ENCODE measurements at regions not wholly inside any gene's neighbourhood (a gene's known extent, or its start where the extent isn't known, plus 50 kb on each side); places are given as distances from the start of the nearest gene placed in this dataset.

DNA sequence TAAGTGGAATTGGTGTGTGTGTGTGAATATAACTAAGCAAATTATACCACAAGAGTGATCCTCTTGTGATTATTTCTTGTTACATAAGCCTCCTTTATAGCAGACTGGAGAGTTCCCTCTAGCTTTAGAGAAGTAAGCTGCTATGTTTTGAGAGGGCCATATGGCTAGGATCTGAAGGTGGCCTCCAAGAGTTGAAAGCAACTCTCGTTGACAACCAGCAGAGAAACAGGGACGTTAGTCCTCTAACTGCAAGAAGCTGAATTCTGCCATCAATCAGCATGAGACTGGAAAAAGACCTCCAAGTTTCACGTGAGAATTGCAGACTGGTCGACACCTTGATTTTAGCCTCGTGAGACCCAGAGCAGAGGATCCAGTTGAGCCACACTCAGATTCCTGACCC is 278.5 kb upstream of the ZNF717 start:
- Histone ChIP-seq H3K4me1 (ENCODE audit: control insufficient read depth, insufficient read depth, low read length) (no peaks in the 10 kb centered on the region), H3K4me3 (ENCODE audit: low read length) (no peak overlapping the region), H3K9me3 (ENCODE audit: control insufficient read depth, low read length) (no peaks in the 10 kb centered on the region), H3K27ac (ENCODE audit: low read length) (no peak overlapping the region), H3K27me3 (ENCODE audit: control insufficient read depth, insufficient read depth) (no peaks in the 10 kb centered on the region)
- intact Hi-C loops (cut with DNase I): no loop called here
- DNase-seq (no peak), ATAC-seq (no peak)
- 42% methylated on average over 5 of the region's 5 CpGs for WGBS

DNA sequence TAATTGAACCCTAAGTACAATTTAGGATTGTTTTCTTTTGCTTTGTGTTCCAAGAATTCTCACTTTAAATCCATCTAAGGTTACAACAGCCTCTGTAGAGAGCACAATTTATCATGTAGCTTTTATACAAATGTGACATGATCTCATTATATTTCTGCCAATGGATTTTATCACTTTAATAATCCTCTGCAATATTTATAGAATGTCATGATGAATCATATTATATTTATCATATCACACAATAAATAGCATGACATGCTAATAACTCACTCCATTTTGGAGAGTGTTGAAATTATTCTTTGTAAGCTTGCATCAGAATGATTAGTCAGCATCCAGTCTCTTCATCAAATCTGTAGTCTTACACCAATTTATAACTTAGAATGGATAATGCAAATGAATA is 280.6 kb upstream of the ZNF717 start:
- H3K27ac ChIP-seq (ENCODE audit: low read length): no peak overlapping the region
- H3K27me3 ChIP-seq (ENCODE audit: control insufficient read depth, insufficient read depth): no peaks in the 10 kb centered on the region
- no peak overlapping the region for H3K4me3 ChIP-seq (ENCODE audit: low read length)
- intact Hi-C loops (cut with DNase I): no loop called here
- H3K9me3 ChIP-seq (ENCODE audit: control insufficient read depth, low read length): no peaks in the 10 kb centered on the region
- ATAC-seq (no peak), DNase-seq (no peak)
- no peaks in the 10 kb centered on the region for H3K4me1 ChIP-seq (ENCODE audit: control insufficient read depth, insufficient read depth, low read length)

DNA sequence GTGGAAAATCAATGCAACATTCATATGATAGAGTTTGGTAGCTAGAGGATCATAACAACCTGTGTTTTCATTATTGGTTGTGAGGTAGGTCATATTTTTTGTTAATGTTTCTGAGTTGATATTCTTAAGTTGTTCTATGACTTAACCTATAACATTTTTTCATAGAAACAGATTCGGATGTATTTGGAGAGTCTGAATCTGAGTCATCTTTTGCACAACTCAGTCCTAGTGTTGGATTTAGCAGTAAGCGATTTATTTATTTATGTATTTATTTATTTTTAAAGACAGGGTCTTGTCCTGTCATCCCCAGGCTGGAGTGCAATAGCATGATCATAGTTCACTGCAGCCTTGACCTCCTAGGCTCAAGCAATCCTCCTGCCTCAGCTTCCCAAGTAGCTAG is 292.8 kb upstream of the ZNF717 start:
- Histone ChIP-seq H3K27ac (ENCODE audit: low read length) (no peak overlapping the region), H3K4me3 (ENCODE audit: low read length) (no peak overlapping the region), H3K4me1 (ENCODE audit: control insufficient read depth, insufficient read depth, low read length) (no peaks in the 10 kb centered on the region), H3K9me3 (ENCODE audit: control insufficient read depth, low read length) (no peaks in the 10 kb centered on the region), H3K27me3 (ENCODE audit: control insufficient read depth, insufficient read depth) (no peaks in the 10 kb centered on the region)
- DNase-seq (no peak), ATAC-seq (no peak)
- intact Hi-C loops (cut with DNase I): no loop called here
- 89% methylated on average over 2 of the region's 2 CpGs for WGBS

DNA sequence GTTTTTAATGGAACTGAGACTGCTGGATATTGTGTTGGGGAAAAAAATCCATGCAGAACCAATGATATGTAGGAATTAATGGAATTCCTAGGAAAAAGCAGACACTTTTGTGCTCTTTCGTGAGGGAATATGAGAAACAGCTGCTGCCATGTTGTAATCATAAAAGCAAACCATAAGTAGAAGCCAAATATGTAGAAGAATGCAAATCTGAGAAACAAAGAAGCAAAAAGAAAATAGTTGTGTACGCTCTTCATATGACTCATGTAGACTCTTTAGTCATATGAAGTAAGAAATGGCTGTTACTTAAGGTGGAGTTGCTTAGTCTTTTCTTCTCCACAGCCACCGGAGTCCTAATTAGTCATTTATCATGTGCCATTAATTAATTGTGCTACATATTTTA is 298.6 kb upstream of the ZNF717 start:
- DNase-seq: no peak
- 64% methylated on average over 3 of the region's 3 CpGs for WGBS
- Histone ChIP-seq H3K9me3 (ENCODE audit: control insufficient read depth, low read length) (no peaks in the 10 kb centered on the region), H3K4me1 (ENCODE audit: control insufficient read depth, insufficient read depth, low read length) (no peaks in the 10 kb centered on the region), H3K27ac (ENCODE audit: low read length) (no peak overlapping the region), H3K4me3 (ENCODE audit: low read length) (no peak overlapping the region), H3K27me3 (ENCODE audit: control insufficient read depth, insufficient read depth) (no peaks in the 10 kb centered on the region)
- intact Hi-C loops (cut with DNase I): no loop called here
- ATAC-seq: no peak

DNA sequence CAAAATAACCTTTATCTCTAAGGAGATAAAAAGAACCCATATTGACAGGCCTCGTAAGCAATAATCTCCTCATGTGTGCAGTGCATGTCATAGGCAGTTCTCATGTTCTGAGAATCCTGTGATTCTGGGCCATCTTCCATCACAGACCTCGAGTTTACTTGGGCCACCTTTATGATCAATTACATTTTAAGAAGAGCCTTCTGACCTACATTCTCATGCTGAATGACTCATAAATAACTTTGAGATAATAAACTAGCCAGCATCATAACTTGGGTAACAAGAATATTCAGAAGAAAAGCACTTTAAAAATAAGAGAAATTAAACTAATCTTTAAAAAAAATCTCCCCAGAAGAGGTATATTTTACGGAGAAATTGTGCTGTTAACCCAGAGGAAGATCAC is 310.7 kb upstream of the ZNF717 start:
- no peak overlapping the region for H3K4me3 ChIP-seq (ENCODE audit: low read length)
- 52% methylated on average over 3 of the region's 3 CpGs for WGBS
- H3K9me3 ChIP-seq (ENCODE audit: control insufficient read depth, low read length): no peaks in the 10 kb centered on the region
- intact Hi-C loops (cut with DNase I): no loop called here
- no peak overlapping the region for H3K27ac ChIP-seq (ENCODE audit: low read length)
- H3K27me3 ChIP-seq (ENCODE audit: control insufficient read depth, insufficient read depth): no peaks in the 10 kb centered on the region
- ATAC-seq (no peak), DNase-seq (no peak)
- H3K4me1 ChIP-seq (ENCODE audit: control insufficient read depth, insufficient read depth, low read length): no peaks in the 10 kb centered on the region

DNA sequence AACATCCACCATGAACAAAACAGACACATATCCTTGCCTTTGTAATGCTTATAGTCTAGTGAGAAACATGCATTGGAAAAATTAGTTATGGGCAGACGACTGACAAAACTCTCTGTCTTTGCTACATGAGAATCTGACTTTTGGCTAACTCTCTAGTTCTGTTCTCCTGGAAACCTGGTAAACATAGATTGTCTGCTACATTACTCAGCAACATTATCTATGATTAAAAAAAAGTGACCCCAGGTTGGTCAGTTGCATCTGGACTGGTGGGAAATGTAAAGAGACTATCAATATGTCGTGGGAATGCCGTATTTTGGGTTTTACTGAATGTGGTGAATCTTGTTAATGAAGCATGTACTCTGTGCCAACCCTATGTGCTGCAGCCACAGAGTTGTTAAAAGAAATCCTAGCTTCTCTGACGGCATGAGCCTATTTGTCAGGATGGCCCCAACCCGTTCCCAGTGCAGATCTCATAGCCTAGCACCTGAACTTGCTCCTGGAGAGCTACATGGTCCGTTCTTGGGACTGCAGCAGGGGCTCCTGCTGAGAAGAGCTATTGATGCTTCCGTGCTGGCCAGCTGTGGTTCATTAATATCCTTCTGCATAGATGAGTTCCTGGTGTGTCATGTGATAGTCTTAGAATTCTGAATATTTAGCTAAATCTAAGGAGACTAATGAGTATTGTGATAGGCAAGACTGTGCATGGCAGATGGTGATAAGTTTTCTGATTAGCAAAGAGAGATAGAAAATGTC is 311.7 kb upstream of the ZNF717 start:
- H3K9me3 ChIP-seq (ENCODE audit: control insufficient read depth, low read length): no peaks in the 10 kb centered on the region
- no peak for ATAC-seq
- no peaks in the 10 kb centered on the region for H3K4me1 ChIP-seq (ENCODE audit: control insufficient read depth, insufficient read depth, low read length)
- no peak overlapping the region for H3K4me3 ChIP-seq (ENCODE audit: low read length)
- H3K27ac ChIP-seq (ENCODE audit: low read length): no peak overlapping the region
- WGBS: 50% methylated on average over 7 of the region's 7 CpGs
- intact Hi-C loops (cut with DNase I): no loop called here
- no peaks in the 10 kb centered on the region for H3K27me3 ChIP-seq (ENCODE audit: control insufficient read depth, insufficient read depth)
- no peak for DNase-seq

DNA sequence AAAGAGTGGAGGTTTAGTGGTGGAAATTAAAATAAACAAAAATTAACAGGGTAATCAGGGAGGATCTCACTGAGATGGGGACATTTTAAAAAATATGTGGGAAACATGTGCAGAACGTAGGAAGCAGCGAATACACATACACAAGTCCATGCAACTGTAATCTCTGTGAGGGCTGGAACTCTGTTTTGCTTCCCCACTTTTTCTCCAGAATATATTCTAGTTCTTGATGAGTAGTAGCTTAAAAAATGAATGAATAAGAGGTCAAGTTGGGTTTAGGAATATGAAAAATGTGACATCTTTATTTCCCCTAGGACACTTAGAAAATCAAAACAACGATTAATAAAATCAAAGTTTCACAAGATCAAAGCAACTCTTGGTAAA is 312.2 kb upstream of the ZNF717 start:
- Histone ChIP-seq H3K27ac (ENCODE audit: low read length) (no peak overlapping the region), H3K4me3 (ENCODE audit: low read length) (no peak overlapping the region), H3K27me3 (ENCODE audit: control insufficient read depth, insufficient read depth) (no peaks in the 10 kb centered on the region), H3K4me1 (ENCODE audit: control insufficient read depth, insufficient read depth, low read length) (no peaks in the 10 kb centered on the region), H3K9me3 (ENCODE audit: control insufficient read depth, low read length) (no peaks in the 10 kb centered on the region)
- intact Hi-C loops (cut with DNase I): no loop called here
- 59% methylated on average over 3 of the region's 3 CpGs for WGBS
- DNase-seq: no peak
- ATAC-seq: no peak

DNA sequence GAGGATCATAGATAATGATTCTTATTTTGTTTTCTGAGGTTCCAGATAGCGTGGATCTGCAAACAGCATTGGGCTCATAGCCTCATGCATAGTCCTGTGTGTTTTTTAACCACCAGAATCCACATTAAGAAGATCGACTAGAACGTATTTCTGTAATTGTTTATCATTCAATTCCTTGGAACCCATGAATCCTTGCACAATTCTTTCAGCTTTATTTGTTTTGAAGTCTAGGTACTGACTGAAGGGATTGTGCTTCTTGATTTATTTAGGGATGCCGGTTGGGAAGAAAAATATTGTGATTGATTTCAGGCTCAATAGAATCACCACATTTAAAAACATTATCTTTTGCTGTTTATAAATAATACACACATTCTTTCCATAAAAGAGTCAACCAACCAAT is 314.6 kb upstream of the ZNF717 start:
- Histone ChIP-seq H3K27me3 (ENCODE audit: control insufficient read depth, insufficient read depth) (no peaks in the 10 kb centered on the region), H3K4me1 (ENCODE audit: control insufficient read depth, insufficient read depth, low read length) (no peaks in the 10 kb centered on the region), H3K9me3 (ENCODE audit: control insufficient read depth, low read length) (no peaks in the 10 kb centered on the region), H3K27ac (ENCODE audit: low read length) (no peak overlapping the region), H3K4me3 (ENCODE audit: low read length) (no peak overlapping the region)
- DNase-seq: no peak
- intact Hi-C loops (cut with DNase I): no loop called here
- WGBS: 83% methylated on average over 4 of the region's 4 CpGs
- ATAC-seq: no peak

DNA sequence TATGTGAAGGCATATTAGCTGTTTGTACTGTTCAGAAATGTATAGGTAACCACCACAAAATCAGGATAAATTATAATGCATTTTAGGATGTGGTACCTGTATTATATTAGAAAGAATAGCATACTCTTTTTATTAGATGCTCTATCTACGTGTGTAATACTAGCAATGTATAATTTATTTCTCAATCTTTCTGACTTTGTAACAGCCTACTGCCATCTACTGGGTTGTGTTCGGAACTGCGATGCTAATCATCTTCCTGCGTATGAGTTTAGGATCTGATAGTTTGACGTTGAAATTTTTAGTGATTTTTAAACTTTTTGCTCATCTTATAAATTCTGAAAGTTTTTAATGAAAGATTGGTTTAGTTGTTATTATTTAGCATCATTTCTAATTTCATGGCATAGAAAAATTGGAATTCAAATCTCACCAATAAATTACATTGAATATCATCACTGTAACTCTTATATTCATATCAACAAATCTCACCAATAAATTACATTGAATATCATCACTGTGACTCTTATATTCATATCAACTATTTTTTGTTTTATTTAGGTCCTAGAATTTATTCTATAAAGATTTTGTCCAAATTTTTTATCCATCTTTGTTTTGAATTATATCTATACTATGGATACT is 322.7 kb upstream of the ZNF717 start:
- H3K9me3 ChIP-seq (ENCODE audit: control insufficient read depth, low read length): no peaks in the 10 kb centered on the region
- H3K4me1 ChIP-seq (ENCODE audit: control insufficient read depth, insufficient read depth, low read length): no peaks in the 10 kb centered on the region
- no peak overlapping the region for H3K4me3 ChIP-seq (ENCODE audit: low read length)
- ATAC-seq: no peak
- intact Hi-C loops (cut with DNase I): no loop called here
- WGBS: 6% methylated on average over 5 of the region's 5 CpGs
- no peaks in the 10 kb centered on the region for H3K27me3 ChIP-seq (ENCODE audit: control insufficient read depth, insufficient read depth)
- no peak for DNase-seq
- no peak overlapping the region for H3K27ac ChIP-seq (ENCODE audit: low read length)

DNA sequence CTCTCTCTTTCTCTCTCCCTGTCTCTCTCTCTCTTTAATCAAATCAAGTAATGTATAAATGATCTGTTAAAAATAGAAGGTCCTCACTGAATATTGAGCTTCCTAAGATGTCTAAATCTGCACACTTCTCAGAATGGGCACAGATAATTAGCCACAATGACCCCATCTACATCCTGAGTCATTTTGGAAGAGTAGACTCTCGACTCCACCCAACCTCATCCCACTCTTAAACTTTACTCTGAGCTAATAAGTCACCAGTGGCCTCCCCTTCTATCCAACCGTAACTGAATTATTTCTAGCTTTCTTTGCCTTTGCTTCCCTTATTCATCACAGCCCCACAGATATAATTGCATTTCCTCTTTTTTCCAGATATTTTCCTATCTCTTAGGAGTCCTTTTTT is 326.5 kb upstream of the ZNF717 start:
- no peaks in the 10 kb centered on the region for H3K27me3 ChIP-seq (ENCODE audit: control insufficient read depth, insufficient read depth)
- no peaks in the 10 kb centered on the region for H3K9me3 ChIP-seq (ENCODE audit: control insufficient read depth, low read length)
- WGBS: 62% methylated on average over 2 of the region's 2 CpGs
- DNase-seq (no peak), ATAC-seq (no peak)
- no peak overlapping the region for H3K27ac ChIP-seq (ENCODE audit: low read length)
- no peak overlapping the region for H3K4me3 ChIP-seq (ENCODE audit: low read length)
- H3K4me1 ChIP-seq (ENCODE audit: control insufficient read depth, insufficient read depth, low read length): no peaks in the 10 kb centered on the region
- intact Hi-C loops (cut with DNase I): no loop called here

DNA sequence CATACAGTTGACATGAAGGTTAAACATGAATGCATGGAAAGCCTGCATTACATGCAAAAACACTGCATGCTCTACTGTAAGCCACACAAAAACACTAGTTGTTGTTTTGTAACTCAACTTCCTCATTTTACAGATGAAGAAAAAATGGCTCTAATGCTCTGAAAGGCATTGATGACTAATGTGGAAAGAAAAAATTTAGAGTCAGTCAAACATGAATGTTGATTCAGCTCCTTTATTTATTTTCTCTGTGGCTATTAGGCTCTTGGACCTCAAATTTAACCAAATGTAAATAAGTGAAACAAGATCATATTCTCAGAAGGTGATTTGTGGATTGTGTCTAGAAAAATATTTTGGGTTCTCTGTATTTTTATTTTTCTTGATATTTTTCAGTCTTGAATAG is 336.7 kb upstream of the ZNF717 start:
- no peak for DNase-seq
- no peak overlapping the region for H3K27ac ChIP-seq (ENCODE audit: low read length)
- ATAC-seq: no peak
- no peaks in the 10 kb centered on the region for H3K27me3 ChIP-seq (ENCODE audit: control insufficient read depth, insufficient read depth)
- intact Hi-C loops (cut with DNase I): no loop called here
- H3K9me3 ChIP-seq (ENCODE audit: control insufficient read depth, low read length): no peaks in the 10 kb centered on the region
- no peak overlapping the region for H3K4me3 ChIP-seq (ENCODE audit: low read length)
- no peaks in the 10 kb centered on the region for H3K4me1 ChIP-seq (ENCODE audit: control insufficient read depth, insufficient read depth, low read length)

DNA sequence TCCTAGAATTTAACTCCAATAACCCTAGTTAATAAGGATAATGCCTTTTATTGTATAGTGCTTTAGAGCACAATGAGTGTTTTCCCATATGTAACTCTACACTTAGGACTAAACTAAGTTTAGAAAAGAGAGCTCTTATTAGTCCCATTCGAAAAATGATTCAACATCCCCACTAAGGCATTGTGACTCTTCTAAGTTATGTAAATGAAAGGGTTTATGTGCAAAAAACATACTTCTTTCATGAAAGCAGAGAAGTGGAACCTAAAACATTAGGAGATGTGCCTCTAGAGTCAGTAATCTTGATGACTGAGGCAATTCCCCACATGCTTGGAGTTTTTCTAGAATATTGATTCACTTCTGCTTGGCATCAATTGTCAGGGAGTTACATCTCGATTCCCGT is 344.1 kb upstream of the ZNF717 start:
- intact Hi-C loops (cut with DNase I): no loop called here
- ATAC-seq (no peak), DNase-seq (no peak)
- no peak overlapping the region for H3K27ac ChIP-seq (ENCODE audit: low read length)
- no peaks in the 10 kb centered on the region for H3K9me3 ChIP-seq (ENCODE audit: control insufficient read depth, low read length)
- H3K27me3 ChIP-seq (ENCODE audit: control insufficient read depth, insufficient read depth): no peaks in the 10 kb centered on the region
- no peaks in the 10 kb centered on the region for H3K4me1 ChIP-seq (ENCODE audit: control insufficient read depth, insufficient read depth, low read length)
- no peak overlapping the region for H3K4me3 ChIP-seq (ENCODE audit: low read length)
- WGBS: 69% methylated on average over 3 of the region's 3 CpGs
